Body of pancreas (tissue), 4 donors: ENCODE measurements at regions not wholly inside any gene's neighbourhood (a gene's known extent, or its start where the extent isn't known, plus 50 kb on each side); places are given as distances from the start of the nearest gene placed in this dataset.

Experiments
- ATAC-seq: fragments of 150-250 bp; one replicate; pipeline ENCODE4 v1.9.1; 2016
- DNase-seq, 4 donors: peaks; one replicate each; pipeline ENCODE4 v3.0.0-alpha.2; 2019
- H3K27ac ChIP-seq, 4 donors: fragments of 200-600 bp; sonication (generic); 1 replicate in 3 of 4; 2 replicates in 1 of 4; pipeline versions ENCODE4 v1.5.1 to v1.6.1; 2016 to 2019; ENCODE audit warnings: mild to moderate bottlenecking in 1 of 4, mixed read lengths in 1 of 4, moderate library complexity in 1 of 4
- H3K27me3 ChIP-seq, 2 donors: fragments of 200-600 bp; sonication (generic); one replicate each; pipeline ENCODE4 v1.6.0; 2016; ENCODE audit warnings: mild to moderate bottlenecking in 1 of 2
- H3K36me3 ChIP-seq, 2 donors: fragments of 200-600 bp; sonication (generic); replicated peaks in 1 of 2; 2 replicates each; pipeline ENCODE4 v1.5.1; 2016; ENCODE audit warnings: low read depth in 2 of 2; ENCODE audit not compliant: insufficient read depth in 1 of 2
- H3K4me1 ChIP-seq: fragments of 200-600 bp; sonication (generic); one replicate; pipeline ENCODE4 v1.6.0; 2016
- H3K4me3 ChIP-seq, 2 donors: fragments of 200-600 bp; sonication (generic); 1 replicate in 1 of 2; 2 replicates in 1 of 2; pipeline ENCODE4 v1.5.1; 2016 to 2019
- H3K9me3 ChIP-seq, 3 donors: fragments of 200-600 bp; sonication (generic); 1 replicate in 2 of 3; 2 replicates in 1 of 3; pipeline ENCODE4 v1.5.1; 2016
- POLR2A ChIP-seq, 3 donors: fragments of 450-650 bp; IDR thresholded peaks; one replicate each; pipeline ENCODE4 v1.6.1; 2016; ENCODE audit warnings: antibody characterized with exemption in 3 of 3, mild to moderate bottlenecking in 2 of 3
- WGBS, 2 donors: methylation state at CpG; one replicate each; pipeline ENCODE4 v1.1.5; 2017; 5-methylcytosine and 5-hydroxymethylcytosine counted together
- intact Hi-C: fragments of 100-400 bp; cut with DNase I; formaldehyde crosslinking; loops from one replicate; pipeline ENCODE4 v1.15.1; 2023
- TF ChIP-seq, protein P1 (sequence below), 7 experiments: fragments of 450-650 bp in 4 of 7; fragments of 200-600 bp in 3 of 7; sonication (generic) in 3 of 7; IDR thresholded peaks; one replicate each; pipeline ENCODE4 v1.5.1; 2016 to 2019; ENCODE audit warnings: antibody characterized with exemption in 7 of 7

DNA sequence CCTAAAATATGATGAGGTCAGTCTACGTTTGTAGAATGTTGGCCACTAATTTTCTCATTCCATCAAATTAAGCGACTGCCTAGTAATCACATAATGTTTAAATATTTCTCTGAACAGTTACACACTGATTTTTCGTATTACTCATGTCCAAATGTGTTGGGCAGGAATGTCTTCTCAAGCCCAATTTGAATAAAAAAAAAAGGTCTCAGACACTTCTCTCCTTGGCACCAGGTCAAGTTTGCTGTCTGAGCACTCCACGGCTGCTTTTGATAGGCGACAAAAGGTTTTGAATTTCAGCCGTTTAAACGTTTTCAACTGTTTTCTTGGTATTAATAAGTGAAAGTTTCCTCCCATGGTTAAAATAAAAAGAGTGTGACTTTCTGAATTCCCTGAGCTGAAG lies 542.1 kb downstream of the IRX1 start:
- no peak for ATAC-seq

DNA sequence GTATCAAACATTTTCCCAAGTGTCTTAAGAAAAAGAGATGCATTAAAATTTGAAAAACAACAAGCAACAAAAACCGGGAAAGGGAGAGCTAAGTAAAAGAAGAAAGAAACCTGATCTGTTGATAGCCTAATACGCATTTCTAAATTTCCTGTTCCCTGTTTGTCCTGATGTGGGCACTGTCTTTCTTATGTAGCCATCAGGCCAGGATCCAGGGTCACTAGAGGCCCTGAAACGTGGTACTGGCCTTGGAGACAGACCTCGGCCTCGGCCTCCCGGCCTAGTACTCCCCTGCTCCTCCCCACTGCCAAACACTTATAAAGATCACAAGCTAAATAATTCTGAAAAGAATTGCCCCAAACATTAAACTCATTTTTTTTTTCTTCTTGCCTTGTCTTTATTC lies 547.2 kb downstream of the IRX1 start:
- Histone ChIP-seq H3K9me3 (no peaks in the 10 kb centered on the region), H3K36me3 (no peaks in the 10 kb centered on the region), H3K27me3 (peaks cover 0 to 4% of the 10 kb centered on the region in 2 donors), H3K4me1 (no peaks in the 10 kb centered on the region), H3K4me3 (no peak overlapping the region), H3K27ac (no peak overlapping the region)
- intact Hi-C loops: no loop called here
- TF ChIP-seq POLR2A (IDR thresholded peaks at IDR 0.05): no peak
- TF ChIP-seq, protein P1, sequence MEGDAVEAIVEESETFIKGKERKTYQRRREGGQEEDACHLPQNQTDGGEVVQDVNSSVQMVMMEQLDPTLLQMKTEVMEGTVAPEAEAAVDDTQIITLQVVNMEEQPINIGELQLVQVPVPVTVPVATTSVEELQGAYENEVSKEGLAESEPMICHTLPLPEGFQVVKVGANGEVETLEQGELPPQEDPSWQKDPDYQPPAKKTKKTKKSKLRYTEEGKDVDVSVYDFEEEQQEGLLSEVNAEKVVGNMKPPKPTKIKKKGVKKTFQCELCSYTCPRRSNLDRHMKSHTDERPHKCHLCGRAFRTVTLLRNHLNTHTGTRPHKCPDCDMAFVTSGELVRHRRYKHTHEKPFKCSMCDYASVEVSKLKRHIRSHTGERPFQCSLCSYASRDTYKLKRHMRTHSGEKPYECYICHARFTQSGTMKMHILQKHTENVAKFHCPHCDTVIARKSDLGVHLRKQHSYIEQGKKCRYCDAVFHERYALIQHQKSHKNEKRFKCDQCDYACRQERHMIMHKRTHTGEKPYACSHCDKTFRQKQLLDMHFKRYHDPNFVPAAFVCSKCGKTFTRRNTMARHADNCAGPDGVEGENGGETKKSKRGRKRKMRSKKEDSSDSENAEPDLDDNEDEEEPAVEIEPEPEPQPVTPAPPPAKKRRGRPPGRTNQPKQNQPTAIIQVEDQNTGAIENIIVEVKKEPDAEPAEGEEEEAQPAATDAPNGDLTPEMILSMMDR (IDR thresholded peaks at IDR 0.05): no peak
- DNase-seq (no peak), ATAC-seq (no peak)
- 35 to 41% methylated on average over 6 of the region's 6 CpGs for WGBS, 2 donors

More for the DNA sequence above, 542.1 kb downstream of the IRX1 start:
- DNase-seq: no peak
- Histone ChIP-seq H3K4me3 (no peak overlapping the region), H3K9me3 (no peaks in the 10 kb centered on the region), H3K27ac (no peak overlapping the region), H3K4me1 (no peaks in the 10 kb centered on the region), H3K27me3 (peaks cover 0 to 4% of the 10 kb centered on the region in 2 donors), H3K36me3 (no peaks in the 10 kb centered on the region)
- no peak for TF ChIP-seq POLR2A (IDR thresholded peaks at IDR 0.05)
- TF ChIP-seq, protein P1 (IDR thresholded peaks at IDR 0.05): no peak
- 48 to 50% methylated on average over 7 of the region's 7 CpGs for WGBS, 2 donors
- intact Hi-C loops: no loop called here

DNA sequence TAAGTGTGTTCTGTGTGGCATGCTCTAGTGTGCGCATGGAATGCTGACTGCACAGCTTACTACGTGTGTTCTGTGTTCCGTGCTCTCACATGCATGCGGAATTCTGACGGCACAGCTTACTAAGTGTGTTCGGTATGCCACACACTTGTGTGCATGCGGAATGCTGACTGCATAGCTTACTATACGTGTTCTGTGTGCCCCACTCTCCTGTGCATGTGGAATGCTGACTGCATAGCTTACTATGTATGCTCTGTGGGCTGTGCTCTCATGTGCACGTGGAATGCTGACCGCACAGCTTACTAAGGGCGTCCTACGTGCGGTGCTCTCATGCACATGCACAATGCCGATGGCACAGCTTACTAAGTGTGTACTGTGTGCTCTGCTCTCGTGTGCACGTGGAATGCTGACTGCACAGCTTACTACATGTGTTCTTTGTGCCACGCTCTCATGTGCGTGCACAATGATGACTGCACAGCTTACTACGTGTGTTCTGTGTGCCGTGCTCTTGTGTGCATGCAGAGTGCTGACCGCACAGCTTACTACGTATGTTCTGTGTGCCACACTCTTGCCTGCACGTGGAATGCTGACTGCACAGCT lies 548.9 kb downstream of the IRX1 start:
- TF ChIP-seq, protein P1 (IDR thresholded peaks at IDR 0.05): no peak
- no peak for TF ChIP-seq POLR2A (IDR thresholded peaks at IDR 0.05)
- DNase-seq: no peak
- H3K4me3 ChIP-seq: no peak overlapping the region
- H3K27ac ChIP-seq: no peak overlapping the region
- H3K9me3 ChIP-seq: no peaks in the 10 kb centered on the region
- no peaks in the 10 kb centered on the region for H3K4me1 ChIP-seq
- intact Hi-C loops: no loop called here
- ATAC-seq: no peak
- 66 to 71% methylated on average over 17 to 23 of the region's 23 CpGs for WGBS, 2 donors
- no peaks in the 10 kb centered on the region for H3K36me3 ChIP-seq
- H3K27me3 ChIP-seq: peaks cover 0 to 4% of the 10 kb centered on the region in 2 donors

DNA sequence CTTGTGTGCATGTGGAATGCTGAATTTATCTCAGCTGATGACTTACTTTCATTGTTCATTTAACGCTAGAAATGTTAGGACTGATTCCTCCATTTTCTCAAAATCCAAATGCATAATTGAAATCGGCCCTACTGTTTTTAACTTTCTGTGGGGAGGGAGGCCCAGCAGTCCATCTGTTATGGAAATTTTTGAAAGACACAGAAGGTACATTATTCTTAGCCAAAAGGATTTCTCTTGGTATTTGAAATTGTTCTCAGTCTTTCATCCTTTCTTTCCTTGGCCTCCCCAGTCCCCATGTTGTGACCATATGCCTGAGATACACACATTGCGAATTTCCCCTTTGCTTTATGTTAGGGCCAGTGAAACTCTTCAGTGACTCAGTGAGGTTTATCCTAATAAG lies 549.9 kb downstream of the IRX1 start:
- 53 to 59% methylated on average over 3 of the region's 3 CpGs for WGBS, 2 donors
- Histone ChIP-seq H3K36me3 (no peaks in the 10 kb centered on the region), H3K27ac (no peak overlapping the region), H3K27me3 (peaks cover 0 to 4% of the 10 kb centered on the region in 2 donors), H3K4me1 (no peaks in the 10 kb centered on the region), H3K9me3 (no peaks in the 10 kb centered on the region), H3K4me3 (no peak overlapping the region)
- TF ChIP-seq, protein P1 (IDR thresholded peaks at IDR 0.05): no peak
- TF ChIP-seq POLR2A (IDR thresholded peaks at IDR 0.05): no peak
- intact Hi-C loops: no loop called here
- ATAC-seq (no peak), DNase-seq (no peak)

DNA sequence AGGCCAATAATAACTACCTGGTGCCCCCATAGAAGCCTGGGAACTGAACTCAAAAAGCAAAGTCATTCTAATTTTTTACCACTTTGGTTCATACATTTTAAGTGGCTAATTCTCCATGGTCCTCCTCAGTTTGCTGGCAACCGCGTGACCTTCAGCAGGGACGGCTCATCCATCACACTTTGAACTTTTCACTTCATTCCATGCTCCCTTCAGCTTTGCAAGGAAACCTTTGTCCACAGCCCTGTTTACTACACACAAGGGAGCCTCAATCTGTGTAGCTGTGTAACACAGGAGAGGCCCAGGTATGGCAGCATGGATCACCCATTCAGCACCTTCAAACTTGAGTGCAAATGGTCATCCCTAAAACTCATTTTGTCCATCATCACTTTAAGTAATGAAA lies 552.4 kb downstream of the IRX1 start:
- DNase-seq (no peak), ATAC-seq (no peak)
- H3K27me3 ChIP-seq: no peaks in the 10 kb centered on the region
- intact Hi-C loops: no loop called here
- H3K27ac ChIP-seq: no peak overlapping the region
- TF ChIP-seq, protein P1 (IDR thresholded peaks at IDR 0.05): no peak
- no peak for TF ChIP-seq POLR2A (IDR thresholded peaks at IDR 0.05)
- no peaks in the 10 kb centered on the region for H3K4me1 ChIP-seq
- no peaks in the 10 kb centered on the region for H3K9me3 ChIP-seq
- no peaks in the 10 kb centered on the region for H3K36me3 ChIP-seq
- no peak overlapping the region for H3K4me3 ChIP-seq
- WGBS, 2 donors: 67 to 82% methylated on average over 3 of the region's 3 CpGs
